ENCODE measurements at regions not wholly inside any gene's neighbourhood (a gene's known extent, or its start where the extent isn't known, plus 50 kb on each side); places are given as distances from the start of the nearest gene placed in this dataset.

- Mint-ChIP-seq H3K36me3 (ENCODE audit: low read depth) (peaks cover 2% of the 10 kb centered on the region), H3K4me3 (ENCODE audit: unreplicated experiment) (no peak overlapping the region), H3K9me3 (ENCODE audit: low read depth) (peaks cover 3% of the 10 kb centered on the region), H3K4me1 (ENCODE audit: low read depth) (peaks cover 26% of the 10 kb centered on the region), H3K27ac (ENCODE audit: unreplicated experiment) (no peak overlapping the region), H3K27me3 (ENCODE audit: low read depth) (peaks cover 9% of the 10 kb centered on the region)
- DNase-seq (ENCODE audit: low spot score), result no peak
- no peak for TF ChIP-seq CTCF (IDR thresholded peaks at IDR 0.05)
These were observed 161.0 kb downstream of the DDX1 start for GRCh38 chr2:15752552-15753232.

GRCh38 chr2:15753233-15753798, 161.6 kb downstream of the DDX1 start:
- Mint-ChIP-seq H3K36me3 (ENCODE audit: low read depth) (peaks cover 2% of the 10 kb centered on the region), H3K27ac (ENCODE audit: unreplicated experiment) (no peak overlapping the region), H3K4me3 (ENCODE audit: unreplicated experiment) (no peak overlapping the region)

GRCh38 chr2:15753811-15754702, 162.4 kb downstream of the DDX1 start:
- Mint-ChIP-seq H3K9me3 (ENCODE audit: low read depth) (peaks cover 6% of the 10 kb centered on the region), H3K4me3 (ENCODE audit: unreplicated experiment) (no peak overlapping the region), H3K36me3 (ENCODE audit: low read depth) (peaks cover 2% of the 10 kb centered on the region), H3K4me1 (ENCODE audit: low read depth) (peaks cover 15% of the 10 kb centered on the region), H3K27ac (ENCODE audit: unreplicated experiment) (no peak overlapping the region), H3K27me3 (ENCODE audit: low read depth) (peaks cover 10% of the 10 kb centered on the region)
- no peak for DNase-seq (ENCODE audit: low spot score)
- no peak for TF ChIP-seq CTCF (IDR thresholded peaks at IDR 0.05)

More at GRCh38 chr2:15753233-15753798, 161.6 kb downstream of the DDX1 start:
- H3K9me3 Mint-ChIP-seq (ENCODE audit: low read depth), result peaks cover 3% of the 10 kb centered on the region
- no peak for DNase-seq (ENCODE audit: low spot score)
- TF ChIP-seq CTCF (IDR thresholded peaks at IDR 0.05), result no peak
- peaks cover 10% of the 10 kb centered on the region for H3K27me3 Mint-ChIP-seq (ENCODE audit: low read depth)
- peaks cover 21% of the 10 kb centered on the region for H3K4me1 Mint-ChIP-seq (ENCODE audit: low read depth)

GRCh38 chr2:15754703-15755099, 163.0 kb downstream of the DDX1 start:
- no peak for TF ChIP-seq CTCF (IDR thresholded peaks at IDR 0.05)
- DNase-seq (ENCODE audit: low spot score), result no peak
- Mint-ChIP-seq H3K4me1 (ENCODE audit: low read depth) (peaks cover 9% of the 10 kb centered on the region), H3K27ac (ENCODE audit: unreplicated experiment) (no peak overlapping the region), H3K27me3 (ENCODE audit: low read depth) (peaks cover 10% of the 10 kb centered on the region), H3K4me3 (ENCODE audit: unreplicated experiment) (no peak overlapping the region), H3K9me3 (ENCODE audit: low read depth) (peaks cover 6% of the 10 kb centered on the region), H3K36me3 (ENCODE audit: low read depth) (peaks cover 2% of the 10 kb centered on the region)

- peaks cover under 1% of the 10 kb centered on the region for H3K4me1 Mint-ChIP-seq (ENCODE audit: low read depth)
- no peak overlapping the region for H3K4me3 Mint-ChIP-seq (ENCODE audit: unreplicated experiment)
- no peak for TF ChIP-seq CTCF (IDR thresholded peaks at IDR 0.05)
- no peak overlapping the region for H3K27ac Mint-ChIP-seq (ENCODE audit: unreplicated experiment)
- no peak for DNase-seq (ENCODE audit: low spot score)
- H3K36me3 Mint-ChIP-seq (ENCODE audit: low read depth), result peaks cover 2% of the 10 kb centered on the region
- H3K27me3 Mint-ChIP-seq (ENCODE audit: low read depth), result peaks cover 10% of the 10 kb centered on the region
- peaks cover 6% of the 10 kb centered on the region for H3K9me3 Mint-ChIP-seq (ENCODE audit: low read depth)
These were observed 163.9 kb downstream of the DDX1 start for GRCh38 chr2:15755528-15755927.

Measured in chondrocyte (in vitro differentiated cells).